HEK293T (cell line): ENCODE measurements at regions not wholly inside any gene's neighbourhood (a gene's known extent, or its start where the extent isn't known, plus 50 kb on each side); places are given as distances from the start of the nearest gene placed in this dataset.

ENCODE experiments used
- CTCF ChIA-PET: fragments of 350-600 bp; formaldehyde crosslinking; extraction: SDS; loops from one replicate; lab custom pipeline; 2021; ENCODE audit warnings: antibody characterized with exemption, inconsistent platforms; lab: Yijun Ruan, JAX
- POLR2A ChIA-PET: fragments of 350-600 bp; formaldehyde crosslinking; extraction: SDS; loops from one replicate; lab custom pipeline; 2020; ENCODE audit warnings: antibody characterized with exemption, inconsistent platforms; lab: Yijun Ruan, JAX
- DNase-seq: peaks from one replicate; pipeline ENCODE4 v3.0.0; 2012; ENCODE audit warnings: mixed read lengths; ENCODE audit errors: extremely low spot score
- ARNT ChIP-seq: fragments of 450-650 bp; IDR thresholded peaks from 2 replicates; pipeline ENCODE4 v1.6.1; 2017; ENCODE audit warnings: mild to moderate bottlenecking
- BHLHE40 ChIP-seq: fragments of 450-650 bp; IDR thresholded peaks from 2 replicates; pipeline ENCODE4 v1.6.1; 2016; ENCODE audit warnings: mild to moderate bottlenecking, moderate library complexity, borderline replicate concordance
- CTBP1 ChIP-seq: fragments of 450-650 bp; IDR thresholded peaks from 2 replicates; pipeline ENCODE4 v1.6.1; 2016; ENCODE audit warnings: borderline replicate concordance
- ELF4 ChIP-seq: fragments of 450-650 bp; IDR thresholded peaks from 2 replicates; pipeline ENCODE4 v1.6.1; 2017; ENCODE audit warnings: antibody characterized with exemption
- FOXA1 ChIP-seq: fragments of 450-650 bp; IDR thresholded peaks from 2 replicates; pipeline ENCODE4 v1.6.1; 2016; ENCODE audit warnings: mild to moderate bottlenecking
- FOXK2 ChIP-seq: fragments of 450-650 bp; IDR thresholded peaks from 2 replicates; pipeline ENCODE4 v1.6.1; 2016; ENCODE audit warnings: mild to moderate bottlenecking
- FOXM1 ChIP-seq: fragments of 450-650 bp; IDR thresholded peaks from 2 replicates; pipeline ENCODE4 v1.6.1; 2017; ENCODE audit warnings: mild to moderate bottlenecking, borderline replicate concordance
- HDGF ChIP-seq: fragments of 450-650 bp; IDR thresholded peaks from 2 replicates; pipeline ENCODE4 v1.6.1; 2017; ENCODE audit warnings: antibody characterized with exemption, borderline replicate concordance
- L3MBTL2 ChIP-seq: fragments of 450-650 bp; conservative IDR thresholded peaks from 2 replicates; pipeline ENCODE4 v1.6.1; 2016; ENCODE audit warnings: mild to moderate bottlenecking
- LEF1 ChIP-seq: fragments of 450-650 bp; IDR thresholded peaks from 2 replicates; pipeline ENCODE4 v1.6.1; 2017; ENCODE audit warnings: mild to moderate bottlenecking, borderline replicate concordance
- NFRKB ChIP-seq: fragments of 450-650 bp; IDR thresholded peaks from 2 replicates; pipeline ENCODE4 v1.6.1; 2016; ENCODE audit warnings: mild to moderate bottlenecking, moderate library complexity
- SP1 ChIP-seq: fragments of 450-650 bp; IDR thresholded peaks from 2 replicates; pipeline ENCODE4 v1.6.1; 2017
- SUZ12 ChIP-seq: fragments of 450-650 bp; IDR thresholded peaks from 2 replicates; pipeline ENCODE4 v1.6.1; 2016; ENCODE audit warnings: mild to moderate bottlenecking
- TARDBP ChIP-seq: fragments of 450-650 bp; IDR thresholded peaks from 2 replicates; pipeline ENCODE4 v1.6.1; 2016
- ZNF384 ChIP-seq: fragments of 450-650 bp; IDR thresholded peaks from 2 replicates; pipeline ENCODE4 v1.6.1; 2016
- TF ChIP-seq, protein P1 (sequence below): fragments of 450-650 bp; IDR thresholded peaks from 2 replicates; pipeline ENCODE4 v1.6.1; 2016

DNA sequence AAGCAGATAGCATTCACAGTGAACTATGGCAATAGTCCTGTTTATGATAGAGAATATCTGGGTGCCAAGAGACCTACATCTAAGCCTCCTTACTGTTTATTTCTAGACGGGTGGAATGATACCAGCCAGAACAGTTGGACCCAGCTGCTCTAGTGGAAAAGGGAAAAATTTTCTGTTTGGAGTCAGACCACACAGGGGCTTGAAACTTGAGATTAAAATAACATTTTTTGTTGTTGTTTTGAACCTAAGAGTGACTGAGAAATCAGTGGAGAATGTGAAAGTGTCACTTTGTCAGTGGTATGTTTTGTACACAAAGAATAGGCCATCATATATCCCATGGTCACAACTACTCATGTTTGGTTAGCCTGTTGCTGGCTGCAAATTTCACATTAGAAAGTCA is 105.7 kb downstream of the AGTR2 start:
- TF ChIP-seq ZNF384 (no peak), SP1 (no peak), HDGF (no peak), NFRKB (no peak), SUZ12 (no peak), ELF4 (no peak), TARDBP (no peak), FOXA1 (no peak), LEF1 (no peak), FOXM1 (no peak), BHLHE40 (no peak), CTBP1 (no peak)
- TF ChIP-seq, protein P1, sequence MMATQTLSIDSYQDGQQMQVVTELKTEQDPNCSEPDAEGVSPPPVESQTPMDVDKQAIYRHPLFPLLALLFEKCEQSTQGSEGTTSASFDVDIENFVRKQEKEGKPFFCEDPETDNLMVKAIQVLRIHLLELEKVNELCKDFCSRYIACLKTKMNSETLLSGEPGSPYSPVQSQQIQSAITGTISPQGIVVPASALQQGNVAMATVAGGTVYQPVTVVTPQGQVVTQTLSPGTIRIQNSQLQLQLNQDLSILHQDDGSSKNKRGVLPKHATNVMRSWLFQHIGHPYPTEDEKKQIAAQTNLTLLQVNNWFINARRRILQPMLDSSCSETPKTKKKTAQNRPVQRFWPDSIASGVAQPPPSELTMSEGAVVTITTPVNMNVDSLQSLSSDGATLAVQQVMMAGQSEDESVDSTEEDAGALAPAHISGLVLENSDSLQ = no peak
- ChIA-PET POLR2A (no interaction called here), CTCF (no interaction called here)
- no peak for DNase-seq

DNA sequence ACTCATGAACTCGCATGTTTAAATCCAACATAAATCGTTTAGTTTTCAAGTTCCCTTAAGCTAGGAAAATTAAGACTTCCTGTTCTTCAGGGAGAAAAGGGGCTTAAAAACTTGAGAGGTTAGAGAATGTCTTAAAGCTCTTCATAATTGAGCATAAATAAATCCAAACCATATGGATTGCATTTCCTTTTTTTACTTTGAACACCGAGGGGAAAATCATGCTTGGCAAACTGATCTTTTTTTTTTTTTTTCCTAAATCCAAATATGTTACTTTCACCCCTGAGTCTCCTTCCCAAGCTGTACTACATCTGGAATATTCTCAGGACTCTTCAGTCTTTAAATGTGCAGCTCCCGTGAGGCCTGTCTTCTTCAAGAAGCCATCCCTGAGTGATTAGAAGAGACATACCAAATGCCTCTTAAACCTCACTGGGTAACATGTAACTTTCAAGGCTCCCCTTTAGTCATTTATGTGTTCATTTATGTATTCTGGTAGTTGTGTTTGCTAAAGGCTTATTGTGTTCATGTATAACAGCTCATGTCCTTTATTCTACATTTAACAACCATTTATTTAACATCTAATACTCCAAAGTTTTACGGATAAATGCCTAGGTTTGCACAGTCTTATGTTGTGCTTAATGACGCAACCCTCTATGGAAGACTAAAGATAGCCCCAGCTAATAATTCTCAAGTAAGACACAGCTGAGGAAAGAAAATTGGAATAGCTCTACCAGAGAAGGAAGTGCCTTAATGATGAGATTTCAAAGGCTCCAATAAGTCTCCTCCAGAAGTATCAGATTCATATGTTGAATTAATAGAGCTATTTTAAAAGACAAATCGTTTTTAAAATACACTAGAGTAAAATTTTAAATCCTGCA is 107.0 kb downstream of the AGTR2 start:
- CTCF ChIA-PET = no interaction called here
- DNase-seq = no peak
- TF ChIP-seq L3MBTL2 = no peak
- TF ChIP-seq SP1 = no peak
- no peak for TF ChIP-seq BHLHE40
- no peak for TF ChIP-seq TARDBP
- TF ChIP-seq ARNT = no peak
- TF ChIP-seq SUZ12 = no peak
- TF ChIP-seq, protein P1 = no peak
- no peak for TF ChIP-seq ELF4
- no peak for TF ChIP-seq NFRKB
- no peak for TF ChIP-seq CTBP1
- no peak for TF ChIP-seq HDGF
- TF ChIP-seq FOXA1 = no peak
- TF ChIP-seq FOXM1 = no peak
- no peak for TF ChIP-seq ZNF384
- TF ChIP-seq FOXK2 = no peak
- TF ChIP-seq LEF1 = no peak
- POLR2A ChIA-PET = no interaction called here

DNA sequence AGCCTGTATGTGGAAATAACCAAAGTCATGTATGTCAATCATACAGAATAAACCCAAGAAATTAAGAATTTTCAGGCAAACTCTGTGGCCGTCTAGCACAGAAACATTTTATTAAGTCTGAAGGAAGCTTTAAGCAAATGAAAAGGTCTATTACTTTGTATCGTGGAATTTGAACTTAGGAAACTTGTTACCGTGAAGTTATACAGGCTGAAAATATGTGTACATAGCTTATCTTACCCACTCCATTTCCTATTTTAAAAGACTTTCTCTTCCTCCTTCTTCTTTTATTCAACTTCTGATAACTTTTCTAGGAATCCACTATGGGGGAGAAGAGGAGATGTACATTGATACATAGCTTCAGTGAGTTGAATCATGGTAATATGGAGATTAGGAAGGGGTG is 108.3 kb downstream of the AGTR2 start:
- CTCF ChIA-PET = no interaction called here
- POLR2A ChIA-PET = no interaction called here
- DNase-seq = no peak
- TF ChIP-seq TARDBP = no peak
- TF ChIP-seq, protein P1 = no peak
- no peak for TF ChIP-seq SUZ12
- TF ChIP-seq HDGF = no peak
- TF ChIP-seq BHLHE40 = no peak
- no peak for TF ChIP-seq ARNT
- TF ChIP-seq ELF4 = no peak
- TF ChIP-seq FOXK2 = no peak
- TF ChIP-seq L3MBTL2 = no peak
- TF ChIP-seq CTBP1 = no peak
- no peak for TF ChIP-seq NFRKB
- no peak for TF ChIP-seq SP1

DNA sequence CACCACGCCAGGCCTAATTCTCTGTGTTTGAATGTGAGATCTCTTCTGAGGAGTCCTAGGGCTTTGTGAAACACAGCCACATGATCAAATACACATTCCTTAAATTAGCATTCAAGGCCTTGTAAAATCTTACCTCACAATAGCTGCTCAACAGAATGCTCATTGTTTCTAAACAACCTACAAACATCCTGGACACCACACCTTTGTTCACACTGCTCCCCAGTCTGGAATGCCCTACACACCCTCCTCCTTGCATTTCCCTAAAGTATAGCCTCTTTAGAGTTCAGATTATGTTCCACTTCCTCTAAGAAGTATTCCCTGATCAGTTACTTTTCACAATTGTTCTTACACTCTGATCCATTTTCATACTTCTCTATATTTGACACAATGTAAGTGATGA is 110.6 kb downstream of the AGTR2 start:
- TF ChIP-seq ARNT = no peak
- no peak for TF ChIP-seq TARDBP
- TF ChIP-seq FOXA1 = no peak
- TF ChIP-seq BHLHE40 = no peak
- TF ChIP-seq SP1 = no peak
- TF ChIP-seq, protein P1 = no peak
- TF ChIP-seq LEF1 = no peak
- no peak for TF ChIP-seq ELF4
- CTCF ChIA-PET = no interaction called here
- POLR2A ChIA-PET = no interaction called here
- no peak for DNase-seq

DNA sequence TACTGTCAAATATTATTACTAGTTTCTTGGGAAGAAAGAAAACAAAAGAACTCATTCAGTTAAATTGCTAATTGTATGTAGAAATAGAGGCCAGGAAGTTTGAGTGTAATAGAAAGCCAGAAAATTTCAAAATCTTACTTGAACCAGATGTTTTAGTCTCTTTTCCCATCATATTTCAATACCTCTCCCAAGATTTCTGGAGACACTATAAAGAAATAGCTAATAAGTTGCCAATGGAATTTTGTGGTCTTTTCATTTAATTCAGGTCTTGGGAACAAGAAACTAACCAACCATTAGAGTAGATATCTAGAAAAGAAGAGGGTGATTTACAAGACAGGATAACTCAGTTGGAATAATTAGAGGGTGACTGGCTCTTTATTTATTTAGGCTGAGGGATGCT is 112.2 kb downstream of the AGTR2 start:
- CTCF ChIA-PET = no interaction called here
- no peak for TF ChIP-seq BHLHE40
- POLR2A ChIA-PET = no interaction called here
- no peak for DNase-seq

DNA sequence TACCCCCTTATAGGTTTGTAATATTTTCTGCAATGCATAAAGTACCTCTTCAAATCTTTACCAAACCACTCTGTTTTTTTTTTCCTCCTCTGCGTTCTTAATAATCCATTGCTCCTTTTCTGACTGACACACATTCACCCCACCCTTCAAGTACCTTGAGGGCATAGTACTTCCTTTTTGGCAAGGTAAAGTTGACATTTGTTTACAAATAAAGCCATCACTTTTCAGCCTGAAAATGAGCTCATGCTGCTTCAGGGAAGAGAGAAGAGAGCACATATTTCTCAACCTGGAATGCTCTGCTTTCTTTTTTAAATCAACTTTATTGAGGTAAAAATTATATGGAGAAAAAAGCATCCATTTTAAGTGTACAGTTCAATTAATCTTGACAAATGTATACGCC is 113.9 kb downstream of the AGTR2 start:
- POLR2A ChIA-PET = no interaction called here

More for the DNA sequence above, 113.9 kb downstream of the AGTR2 start:
- CTCF ChIA-PET = no interaction called here
- no peak for TF ChIP-seq ZNF384
- no peak for TF ChIP-seq SP1
- TF ChIP-seq TARDBP = no peak
- no peak for TF ChIP-seq ELF4
- TF ChIP-seq LEF1 = no peak
- no peak for TF ChIP-seq FOXK2
- no peak for TF ChIP-seq BHLHE40
- no peak for TF ChIP-seq NFRKB
- no peak for TF ChIP-seq FOXA1
- no peak for TF ChIP-seq CTBP1
- TF ChIP-seq L3MBTL2 = no peak
- TF ChIP-seq FOXM1 = no peak
- no peak for DNase-seq
